Esophagus squamous epithelium (tissue), 5 donors: ENCODE measurements at regions not wholly inside any gene's neighbourhood (a gene's known extent, or its start where the extent isn't known, plus 50 kb on each side); places are given as distances from the start of the nearest gene placed in this dataset.

ENCODE experiments used
- DNase-seq: peaks from one replicate; lab custom pipeline; 2025; lab: John Stamatoyannopoulos, UW
- H3K27ac ChIP-seq, 4 donors: fragments of 200-600 bp; sonication (generic); one replicate each; pipeline ENCODE4 v1.5.1; 2016 to 2019; ENCODE audit warnings: mild to moderate bottlenecking in 1 of 4
- H3K27me3 ChIP-seq, 4 donors: fragments of 200-600 bp; sonication (generic); 1 replicate in 3 of 4; 2 replicates in 1 of 4; pipeline versions ENCODE4 v1.5.1 to v1.6.0; 2017 to 2021; ENCODE audit warnings: antibody characterized with exemption in 1 of 4
- H3K36me3 ChIP-seq, 3 donors: fragments of 200-600 bp; sonication (generic); one replicate each; pipeline ENCODE4 v1.5.1; 2016 to 2019
- H3K4me1 ChIP-seq, 3 donors: fragments of 200-600 bp; sonication (generic); one replicate each; pipeline ENCODE4 v1.5.1; 2017 to 2019
- H3K4me3 ChIP-seq, 4 donors: fragments of 200-600 bp; sonication (generic); 1 replicate in 3 of 4; 2 replicates in 1 of 4; pipeline ENCODE4 v1.5.1; 2016 to 2019; ENCODE audit warnings: mild to moderate bottlenecking in 2 of 4, moderate library complexity in 1 of 4
- H3K9me3 ChIP-seq, 3 donors: fragments of 200-600 bp; sonication (generic); one replicate each; pipeline ENCODE4 v1.5.1; 2016 to 2019
- POLR2A ChIP-seq, 4 donors: fragments of 450-650 bp; IDR thresholded peaks; one replicate each; pipeline ENCODE4 v1.6.1; 2017; ENCODE audit warnings: antibody characterized with exemption in 4 of 4, mild to moderate bottlenecking in 4 of 4, moderate library complexity in 3 of 4
- WGBS, 2 donors: methylation state at CpG; one replicate each; pipeline ENCODE4 v1.1.5; 2018; 5-methylcytosine and 5-hydroxymethylcytosine counted together
- intact Hi-C: fragments of 100-400 bp; cut with DNase I; formaldehyde crosslinking; loops from one replicate; pipeline ENCODE4 v1.15.0; 2022
- TF ChIP-seq, protein P1 (sequence below), 6 experiments: fragments of 450-650 bp in 4 of 6; fragments of 200-600 bp in 2 of 6; sonication (generic) in 2 of 6; IDR thresholded peaks; one replicate each; pipeline ENCODE4 v1.5.1; 2016 to 2019; ENCODE audit warnings: antibody characterized with exemption in 6 of 6, mild to moderate bottlenecking in 4 of 6, moderate library complexity in 4 of 6
- donor health status: DM: yes; HTN: yes; CAD: no.

DNA sequence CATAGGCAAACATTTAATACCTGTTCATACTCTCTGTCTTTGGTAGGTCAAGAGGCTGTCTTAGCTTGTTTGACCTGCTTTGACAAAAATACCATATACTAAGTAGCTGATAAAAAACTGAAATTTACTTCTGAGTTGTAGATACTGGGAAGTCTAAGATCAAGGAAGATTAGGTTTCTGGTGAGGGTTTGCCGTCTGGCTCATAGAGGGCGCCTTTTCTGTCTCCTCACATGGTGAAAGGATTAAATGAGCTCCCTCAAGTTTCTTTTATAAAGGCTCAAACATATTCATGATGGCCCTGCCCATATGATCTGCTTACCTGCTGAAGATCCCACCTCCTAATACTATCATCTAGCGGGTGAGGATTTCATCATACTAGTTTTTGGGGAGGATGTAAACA is 1076.1 kb upstream of the NCAM2 start:
- H3K36me3 ChIP-seq: no peaks in the 10 kb centered on the region
- H3K27me3 ChIP-seq: no peaks in the 10 kb centered on the region
- no peak for TF ChIP-seq POLR2A (IDR thresholded peaks at IDR 0.05)
- TF ChIP-seq, protein P1, sequence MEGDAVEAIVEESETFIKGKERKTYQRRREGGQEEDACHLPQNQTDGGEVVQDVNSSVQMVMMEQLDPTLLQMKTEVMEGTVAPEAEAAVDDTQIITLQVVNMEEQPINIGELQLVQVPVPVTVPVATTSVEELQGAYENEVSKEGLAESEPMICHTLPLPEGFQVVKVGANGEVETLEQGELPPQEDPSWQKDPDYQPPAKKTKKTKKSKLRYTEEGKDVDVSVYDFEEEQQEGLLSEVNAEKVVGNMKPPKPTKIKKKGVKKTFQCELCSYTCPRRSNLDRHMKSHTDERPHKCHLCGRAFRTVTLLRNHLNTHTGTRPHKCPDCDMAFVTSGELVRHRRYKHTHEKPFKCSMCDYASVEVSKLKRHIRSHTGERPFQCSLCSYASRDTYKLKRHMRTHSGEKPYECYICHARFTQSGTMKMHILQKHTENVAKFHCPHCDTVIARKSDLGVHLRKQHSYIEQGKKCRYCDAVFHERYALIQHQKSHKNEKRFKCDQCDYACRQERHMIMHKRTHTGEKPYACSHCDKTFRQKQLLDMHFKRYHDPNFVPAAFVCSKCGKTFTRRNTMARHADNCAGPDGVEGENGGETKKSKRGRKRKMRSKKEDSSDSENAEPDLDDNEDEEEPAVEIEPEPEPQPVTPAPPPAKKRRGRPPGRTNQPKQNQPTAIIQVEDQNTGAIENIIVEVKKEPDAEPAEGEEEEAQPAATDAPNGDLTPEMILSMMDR (IDR thresholded peaks at IDR 0.05): no peak
- intact Hi-C loops: no loop called here
- WGBS, 2 donors: 71 to 82% methylated on average over 3 of the region's 3 CpGs
- H3K4me1 ChIP-seq: no peaks in the 10 kb centered on the region
- no peak overlapping the region for H3K27ac ChIP-seq
- H3K9me3 ChIP-seq: no peaks in the 10 kb centered on the region
- DNase-seq: no peak
- no peak overlapping the region for H3K4me3 ChIP-seq

DNA sequence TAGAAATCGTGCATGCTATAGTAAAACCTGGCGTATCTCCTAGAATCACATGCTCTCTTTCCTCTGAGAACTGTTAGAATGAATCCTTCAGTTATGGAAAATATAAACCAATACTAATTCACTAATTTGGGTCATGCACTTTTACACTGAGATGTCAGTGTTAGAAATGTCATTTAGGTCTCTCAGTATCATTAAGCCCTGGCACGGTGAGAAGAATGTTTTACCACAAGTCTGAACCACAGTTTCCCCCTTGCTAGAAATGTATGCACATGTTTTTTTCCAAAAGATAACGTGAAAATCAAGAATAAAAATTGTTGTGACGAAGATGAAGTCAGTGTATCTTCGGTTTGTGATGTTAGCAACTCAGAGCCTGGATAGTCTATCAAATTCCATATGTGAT is 1062.7 kb upstream of the NCAM2 start:
- DNase-seq: no peak
- no peaks in the 10 kb centered on the region for H3K4me1 ChIP-seq
- no peaks in the 10 kb centered on the region for H3K27me3 ChIP-seq

DNA sequence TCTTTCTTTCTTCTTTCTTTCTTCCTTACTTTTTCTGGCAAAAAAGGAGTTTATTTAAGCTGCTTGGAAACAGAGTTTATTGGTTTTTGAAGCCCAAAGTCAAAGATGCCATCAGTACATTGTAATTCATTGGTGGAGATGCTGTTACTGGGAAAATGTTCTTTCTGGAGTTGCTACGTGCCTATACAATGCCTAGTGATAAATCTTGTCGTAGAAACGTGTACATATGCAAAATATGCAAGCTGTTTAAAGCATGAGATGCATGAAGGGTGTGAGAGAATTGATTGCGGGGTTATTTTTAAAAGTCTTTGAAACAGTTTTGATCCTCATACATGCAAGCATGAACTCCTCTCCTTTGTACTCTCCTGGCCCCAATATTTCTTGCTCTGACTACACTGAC is 1060.6 kb upstream of the NCAM2 start:
- DNase-seq: no peak
- WGBS, 2 donors: 36 to 49% methylated on average over 4 of the region's 4 CpGs
- Histone ChIP-seq H3K9me3 (no peaks in the 10 kb centered on the region), H3K4me3 (no peak overlapping the region), H3K4me1 (no peaks in the 10 kb centered on the region), H3K27ac (no peak overlapping the region), H3K36me3 (no peaks in the 10 kb centered on the region), H3K27me3 (no peaks in the 10 kb centered on the region)
- intact Hi-C loops: no loop called here
- TF ChIP-seq, protein P1 (IDR thresholded peaks at IDR 0.05): no peak
- no peak for TF ChIP-seq POLR2A (IDR thresholded peaks at IDR 0.05)

More for the DNA sequence above, 1062.7 kb upstream of the NCAM2 start:
- TF ChIP-seq POLR2A (IDR thresholded peaks at IDR 0.05): no peak
- TF ChIP-seq, protein P1 (IDR thresholded peaks at IDR 0.05): no peak
- WGBS, 2 donors: 60 to 67% methylated on average over 6 of the region's 6 CpGs
- intact Hi-C loops: no loop called here
- Histone ChIP-seq H3K27ac (no peak overlapping the region), H3K9me3 (no peaks in the 10 kb centered on the region), H3K36me3 (no peaks in the 10 kb centered on the region), H3K4me3 (no peak overlapping the region)

DNA sequence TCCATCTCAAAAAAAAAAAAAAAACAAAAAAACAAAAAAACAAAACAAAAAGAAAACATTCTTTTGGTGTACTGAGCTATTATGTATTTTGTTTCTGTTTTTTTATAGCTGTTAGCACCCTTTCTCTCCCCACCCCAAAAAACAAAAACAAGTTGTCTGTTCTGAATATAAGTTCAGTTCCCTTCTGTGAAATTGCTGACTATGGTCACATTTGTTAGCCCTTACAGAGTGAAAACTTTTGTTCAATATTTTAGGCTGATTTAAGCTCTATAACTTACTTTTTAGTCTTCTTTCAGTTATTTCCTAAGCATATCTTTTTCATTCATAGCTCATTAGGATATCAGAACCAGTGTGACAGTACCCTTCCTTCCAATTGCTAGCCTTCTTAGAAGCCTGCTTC is 1056.6 kb upstream of the NCAM2 start:
- intact Hi-C loops: no loop called here
- Histone ChIP-seq H3K36me3 (no peaks in the 10 kb centered on the region), H3K4me3 (no peak overlapping the region), H3K4me1 (no peaks in the 10 kb centered on the region), H3K9me3 (no peaks in the 10 kb centered on the region), H3K27ac (no peak overlapping the region), H3K27me3 (no peaks in the 10 kb centered on the region)
- TF ChIP-seq POLR2A (IDR thresholded peaks at IDR 0.05): no peak
- TF ChIP-seq, protein P1 (IDR thresholded peaks at IDR 0.05): no peak
- no peak for DNase-seq

DNA sequence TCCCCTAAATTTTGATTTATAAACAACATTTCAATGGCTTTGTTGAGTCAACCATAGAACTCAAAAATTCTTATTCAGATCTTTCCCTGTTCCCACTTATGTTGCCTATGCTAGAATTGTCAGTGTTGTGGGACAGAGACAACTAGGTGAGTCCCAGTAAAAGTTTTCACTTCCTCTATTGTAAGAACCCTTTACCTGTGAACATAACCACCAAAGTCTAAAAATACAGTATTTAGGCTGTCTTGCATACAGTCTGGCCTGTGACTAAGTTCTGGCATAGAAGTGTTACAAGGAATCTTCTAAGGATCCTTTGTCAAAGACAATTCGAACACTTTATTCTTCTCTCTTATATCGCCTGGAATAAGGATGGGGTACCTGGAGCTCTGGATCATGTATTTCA is 1047.9 kb upstream of the NCAM2 start:
- WGBS, 2 donors: 81 to 94% methylated on average over 2 of the region's 2 CpGs
- intact Hi-C loops: no loop called here
- H3K27me3 ChIP-seq: no peaks in the 10 kb centered on the region
- no peak overlapping the region for H3K4me3 ChIP-seq
- no peaks in the 10 kb centered on the region for H3K9me3 ChIP-seq
- no peaks in the 10 kb centered on the region for H3K4me1 ChIP-seq
- no peak for DNase-seq
- H3K36me3 ChIP-seq: no peaks in the 10 kb centered on the region
- no peak overlapping the region for H3K27ac ChIP-seq
- TF ChIP-seq POLR2A (IDR thresholded peaks at IDR 0.05): no peak
- TF ChIP-seq, protein P1 (IDR thresholded peaks at IDR 0.05): no peak
